Gastroesophageal sphincter (tissue), 3 donors: ENCODE measurements at regions not wholly inside any gene's neighbourhood (a gene's known extent, or its start where the extent isn't known, plus 50 kb on each side); places are given as distances from the start of the nearest gene placed in this dataset.

Experiments used
- POLR2AphosphoS5 ChIP-seq: sonication (generic); formaldehyde crosslinking; IDR thresholded peaks from one replicate; pipeline ENCODE4 v1.6.1; 2017; ENCODE audit warnings: antibody characterized with exemption
- TF ChIP-seq, protein P1 (sequence below), 4 experiments: fragments of 200-600 bp in 2 of 4; fragments of 450-650 bp in 2 of 4; sonication (generic) in 1 of 4; IDR thresholded peaks; one replicate each; pipeline ENCODE4 v1.5.1; 2017 to 2019; ENCODE audit warnings: antibody characterized with exemption in 4 of 4, mild to moderate bottlenecking in 2 of 4, moderate library complexity in 2 of 4

DNA sequence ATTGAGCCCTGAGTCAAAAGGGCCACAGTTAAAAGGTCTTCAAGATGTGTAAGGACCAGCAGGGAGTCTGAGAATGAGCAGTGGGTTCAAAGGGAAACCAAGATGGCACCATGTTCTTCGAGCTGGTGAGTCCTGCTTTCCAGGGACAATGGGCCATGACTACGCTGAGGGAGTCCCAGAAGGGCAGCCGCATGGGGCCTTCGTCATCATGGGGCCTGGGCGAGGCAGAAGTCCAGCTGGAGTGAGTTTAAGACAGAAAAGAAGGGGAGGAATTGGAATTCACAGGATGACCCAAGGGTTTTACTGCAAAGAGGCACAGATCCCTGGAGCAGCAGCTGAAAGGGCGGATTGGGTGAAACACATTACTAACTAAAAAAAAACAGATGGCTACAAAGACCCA is 340.8 kb upstream of the MYT1L start:
- TF ChIP-seq, protein P1, sequence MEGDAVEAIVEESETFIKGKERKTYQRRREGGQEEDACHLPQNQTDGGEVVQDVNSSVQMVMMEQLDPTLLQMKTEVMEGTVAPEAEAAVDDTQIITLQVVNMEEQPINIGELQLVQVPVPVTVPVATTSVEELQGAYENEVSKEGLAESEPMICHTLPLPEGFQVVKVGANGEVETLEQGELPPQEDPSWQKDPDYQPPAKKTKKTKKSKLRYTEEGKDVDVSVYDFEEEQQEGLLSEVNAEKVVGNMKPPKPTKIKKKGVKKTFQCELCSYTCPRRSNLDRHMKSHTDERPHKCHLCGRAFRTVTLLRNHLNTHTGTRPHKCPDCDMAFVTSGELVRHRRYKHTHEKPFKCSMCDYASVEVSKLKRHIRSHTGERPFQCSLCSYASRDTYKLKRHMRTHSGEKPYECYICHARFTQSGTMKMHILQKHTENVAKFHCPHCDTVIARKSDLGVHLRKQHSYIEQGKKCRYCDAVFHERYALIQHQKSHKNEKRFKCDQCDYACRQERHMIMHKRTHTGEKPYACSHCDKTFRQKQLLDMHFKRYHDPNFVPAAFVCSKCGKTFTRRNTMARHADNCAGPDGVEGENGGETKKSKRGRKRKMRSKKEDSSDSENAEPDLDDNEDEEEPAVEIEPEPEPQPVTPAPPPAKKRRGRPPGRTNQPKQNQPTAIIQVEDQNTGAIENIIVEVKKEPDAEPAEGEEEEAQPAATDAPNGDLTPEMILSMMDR (IDR thresholded peaks at IDR 0.05): no peak
- no peak for TF ChIP-seq POLR2AphosphoS5
